Endothelial cell (in vitro differentiated cells): ENCODE measurements at regions not wholly inside any gene's neighbourhood (a gene's known extent, or its start where the extent isn't known, plus 50 kb on each side); places are given as distances from the start of the nearest gene placed in this dataset.

Experiments used
- DNase-seq: peaks from one replicate; pipeline ENCODE4 v3.0.0; 2021; ENCODE audit warnings: low spot score
- H3K27ac Mint-ChIP-seq: one replicate; pipeline ENCODE4 v1.8.0; 2021; ENCODE audit warnings: mixed read lengths, inconsistent platforms; ENCODE audit not compliant: unreplicated experiment
- H3K27me3 Mint-ChIP-seq: one replicate; pipeline ENCODE4 v1.8.0; 2021; ENCODE audit warnings: mild to moderate bottlenecking, moderate library complexity, mixed read lengths, inconsistent platforms; ENCODE audit not compliant: unreplicated experiment
- H3K36me3 Mint-ChIP-seq: one replicate; pipeline ENCODE4 v1.8.0; 2021; ENCODE audit warnings: mild to moderate bottlenecking, low read depth, mixed read lengths, inconsistent platforms; ENCODE audit not compliant: unreplicated experiment
- H3K4me1 Mint-ChIP-seq: one replicate; pipeline ENCODE4 v1.8.0; 2021; ENCODE audit warnings: mild to moderate bottlenecking, mixed read lengths, inconsistent platforms; ENCODE audit not compliant: unreplicated experiment
- H3K4me3 Mint-ChIP-seq: one replicate; pipeline ENCODE4 v1.8.0; 2021; ENCODE audit warnings: mild to moderate bottlenecking, mixed read lengths, inconsistent platforms; ENCODE audit not compliant: unreplicated experiment
- H3K9me3 Mint-ChIP-seq: one replicate; pipeline ENCODE4 v1.8.0; 2021; ENCODE audit warnings: mixed read lengths, inconsistent platforms; ENCODE audit not compliant: unreplicated experiment
- CTCF ChIP-seq: fragments of 200-600 bp; sonication (generic); IDR thresholded peaks from one replicate; pipeline ENCODE4 v1.5.0; 2021; ENCODE audit warnings: antibody characterized with exemption; ENCODE audit not compliant: unreplicated experiment

- TF ChIP-seq CTCF = no peak
- Mint-ChIP-seq H3K27ac (no peak overlapping the region), H3K27me3 (no peaks in the 10 kb centered on the region), H3K4me3 (no peak overlapping the region), H3K4me1 (no peaks in the 10 kb centered on the region), H3K36me3 (peaks cover 52% of the 10 kb centered on the region), H3K9me3 (no peaks in the 10 kb centered on the region)
- DNase-seq = no peak
These were observed 232.8 kb upstream of the UMPS start for GRCh38 chr3:124497487-124497886.

GRCh38 chr3:124498891-124499290, 231.4 kb upstream of the UMPS start:
- peaks cover 47% of the 10 kb centered on the region for H3K36me3 Mint-ChIP-seq
- DNase-seq = no peak
- H3K27me3 Mint-ChIP-seq = no peaks in the 10 kb centered on the region
- H3K9me3 Mint-ChIP-seq = no peaks in the 10 kb centered on the region
- TF ChIP-seq CTCF = no peak
- H3K27ac Mint-ChIP-seq = no peak overlapping the region
- H3K4me1 Mint-ChIP-seq = no peaks in the 10 kb centered on the region
- no peak overlapping the region for H3K4me3 Mint-ChIP-seq

GRCh38 chr3:124504332-124505059, 225.8 kb upstream of the UMPS start:
- no peak for TF ChIP-seq CTCF
- H3K9me3 Mint-ChIP-seq = no peaks in the 10 kb centered on the region
- H3K27ac Mint-ChIP-seq = no peak overlapping the region
- peaks cover 27% of the 10 kb centered on the region for H3K36me3 Mint-ChIP-seq
- H3K4me3 Mint-ChIP-seq = no peak overlapping the region
- H3K4me1 Mint-ChIP-seq = no peaks in the 10 kb centered on the region
- DNase-seq = no peak
- H3K27me3 Mint-ChIP-seq = no peaks in the 10 kb centered on the region

GRCh38 chr3:124509884-124510283, 220.4 kb upstream of the UMPS start:
- DNase-seq = no peak
- TF ChIP-seq CTCF = no peak
- Mint-ChIP-seq H3K4me1 (no peaks in the 10 kb centered on the region), H3K36me3 (peaks cover 14% of the 10 kb centered on the region), H3K27me3 (peaks cover 1% of the 10 kb centered on the region), H3K9me3 (no peaks in the 10 kb centered on the region), H3K4me3 (no peak overlapping the region), H3K27ac (no peak overlapping the region)

GRCh38 chr3:124510290-124510689, 220.0 kb upstream of the UMPS start:
- no peaks in the 10 kb centered on the region for H3K9me3 Mint-ChIP-seq
- TF ChIP-seq CTCF = no peak
- H3K4me1 Mint-ChIP-seq = no peaks in the 10 kb centered on the region
- peaks cover 1% of the 10 kb centered on the region for H3K27me3 Mint-ChIP-seq
- peaks cover 14% of the 10 kb centered on the region for H3K36me3 Mint-ChIP-seq
- H3K27ac Mint-ChIP-seq = no peak overlapping the region
- no peak for DNase-seq
- H3K4me3 Mint-ChIP-seq = no peak overlapping the region
